AG08395 (cell line): ENCODE measurements at regions not wholly inside any gene's neighbourhood (a gene's known extent, or its start where the extent isn't known, plus 50 kb on each side); places are given as distances from the start of the nearest gene placed in this dataset.
A peak's percentile ranks its signal among the peaks of the same experiment; 100 is the strongest.
"Not testable (repeated sequence)": the region's sequence is repeated elsewhere in the genome, so short reads cannot be mapped to it uniquely, and the experiment has no call there.

Source experiments
- DNase-seq: peaks from one replicate; pipeline ENCODE4 v3.0.0; 2012; ENCODE audit warnings: mixed read lengths, low spot score

DNA sequence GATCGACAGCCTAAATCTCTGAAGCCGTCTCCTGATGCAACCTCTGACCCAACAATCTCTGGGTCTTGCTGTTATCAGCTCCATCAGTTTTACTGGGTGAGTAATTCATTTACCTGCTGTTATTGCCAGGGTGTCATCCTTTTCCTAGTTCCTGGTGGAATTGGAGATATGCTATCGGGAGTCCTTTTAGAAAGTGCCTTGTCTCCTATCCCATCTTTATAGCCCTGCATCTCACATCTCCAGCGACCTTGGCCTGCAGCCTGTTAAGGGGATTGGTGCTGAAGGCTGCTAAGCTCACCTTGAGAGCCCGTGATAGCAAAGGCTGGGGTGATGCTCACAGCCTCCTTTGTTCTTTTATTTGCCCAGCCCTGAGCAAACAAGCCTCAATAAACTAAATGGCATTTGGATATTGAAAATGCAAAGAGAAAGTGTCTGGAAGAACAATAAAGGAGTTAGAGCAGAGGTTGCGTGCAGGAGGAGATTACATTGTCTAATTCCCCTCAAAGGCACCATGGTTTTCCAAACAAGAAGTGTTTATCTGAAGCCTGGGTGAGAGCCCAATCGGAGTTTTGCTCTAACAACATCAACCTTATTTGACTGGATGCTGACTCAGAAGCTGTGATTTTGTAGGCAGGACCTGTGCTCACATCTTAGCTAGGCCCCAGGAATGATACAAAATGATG lies 101.8 kb downstream of the RPLP1 start:
- DNase-seq: no peak

DNA sequence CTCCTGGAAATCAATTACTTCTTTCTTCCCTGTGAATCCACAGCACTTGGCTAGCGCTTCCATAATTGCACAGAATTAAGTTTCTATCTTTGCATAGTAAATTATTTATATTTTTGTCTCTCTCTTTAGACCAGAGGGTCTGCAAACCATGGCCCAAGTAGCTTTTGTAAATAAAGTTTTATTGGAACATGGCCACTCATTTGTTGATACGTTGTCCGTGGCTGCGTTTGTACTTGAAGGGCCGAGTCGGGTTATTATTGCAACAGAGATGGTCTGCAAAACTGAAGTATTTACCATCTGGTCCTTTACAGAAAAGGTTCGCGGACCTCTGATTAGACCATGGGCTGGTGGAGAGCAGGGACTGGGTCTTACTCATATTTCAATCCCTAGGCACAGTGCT lies 102.5 kb downstream of the RPLP1 start:
- no peak for DNase-seq

DNA sequence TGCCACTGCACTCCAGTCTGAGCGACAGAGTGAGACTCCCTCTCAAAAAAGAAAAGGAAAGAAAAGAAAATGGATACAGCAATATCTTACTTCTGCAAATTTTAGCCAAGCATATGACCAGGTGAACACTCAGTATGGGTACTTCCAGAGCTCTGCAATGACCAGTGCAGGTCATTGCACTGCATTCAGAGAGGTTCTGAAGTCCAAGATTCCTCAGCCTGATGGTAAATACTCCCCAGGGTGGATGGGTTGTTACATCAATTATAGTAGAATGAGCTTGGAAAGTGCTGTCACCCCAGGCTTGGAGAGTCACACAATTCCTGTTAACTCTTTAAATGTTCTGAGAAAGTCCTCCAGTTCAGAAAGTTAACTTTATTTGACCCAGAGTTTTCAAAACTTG lies 103.7 kb downstream of the RPLP1 start:
- DNase-seq: peak; percentile 14

DNA sequence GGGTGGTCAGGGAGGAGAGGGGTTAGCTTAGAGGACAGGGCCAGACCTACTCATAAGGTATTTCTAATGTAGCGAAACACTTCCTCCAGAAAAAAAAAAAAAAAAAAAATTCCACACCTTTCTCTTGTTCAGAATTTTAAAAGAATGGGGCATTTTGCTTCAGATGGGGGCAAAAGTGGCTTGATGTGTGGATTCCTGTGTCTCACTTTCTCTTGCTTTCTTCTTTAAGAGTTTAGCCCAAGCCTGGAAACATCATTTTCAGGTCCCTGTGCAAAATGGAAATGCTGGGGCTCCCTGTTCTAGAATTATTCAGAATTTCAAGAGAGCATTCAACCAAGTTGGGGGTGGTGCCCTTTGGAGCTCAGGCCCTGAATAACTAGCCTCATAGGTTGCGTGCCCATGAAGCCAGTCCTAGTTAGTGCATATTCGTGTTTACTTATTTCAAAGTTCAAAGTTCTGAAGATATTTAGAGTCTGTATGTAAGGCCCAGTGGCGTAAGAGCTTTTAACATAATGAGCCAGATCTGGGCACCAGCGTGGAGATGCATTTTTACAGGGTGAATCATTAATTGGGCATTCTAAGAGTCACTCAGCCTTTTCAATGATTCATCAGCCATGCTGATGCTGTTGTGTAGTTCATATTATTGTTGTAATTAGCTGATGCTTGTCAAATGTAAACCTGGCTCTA lies 104.5 kb downstream of the RPLP1 start:
- peak; percentile 93 for DNase-seq

DNA sequence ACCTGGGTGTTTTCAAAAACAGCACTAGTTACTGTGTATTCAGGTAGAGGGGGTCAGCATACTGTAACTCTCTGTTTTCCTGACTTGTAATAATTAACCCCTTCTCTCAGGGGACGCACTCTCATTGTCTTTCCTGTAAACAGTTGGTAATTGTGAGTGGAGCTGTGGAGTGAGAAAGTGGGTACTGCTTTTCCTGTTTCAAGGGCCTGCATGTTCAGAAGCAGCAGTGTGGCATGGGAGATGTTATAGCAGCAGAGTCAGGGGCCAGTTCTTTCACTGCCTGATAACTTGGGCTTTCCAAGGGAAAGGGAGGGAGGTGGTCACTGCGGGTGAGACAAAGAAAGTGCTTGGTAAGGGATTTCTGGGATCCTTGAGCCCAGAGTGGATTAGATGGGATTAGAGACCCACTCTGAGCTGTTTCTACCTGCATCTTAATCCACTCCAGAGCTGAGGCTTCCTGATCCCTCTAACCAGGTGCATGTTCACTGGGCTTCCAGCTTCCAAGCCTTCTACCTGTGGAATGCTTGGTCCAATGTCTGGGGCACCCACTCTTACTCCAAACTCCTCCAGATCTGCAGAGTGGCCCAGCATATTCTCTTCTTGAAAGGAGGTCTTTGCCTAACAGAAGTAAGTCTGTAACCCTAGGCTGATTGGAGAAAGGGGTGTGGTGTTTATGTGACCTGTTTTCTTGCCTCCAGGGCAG lies 105.2 kb downstream of the RPLP1 start:
- no peak for DNase-seq

DNA sequence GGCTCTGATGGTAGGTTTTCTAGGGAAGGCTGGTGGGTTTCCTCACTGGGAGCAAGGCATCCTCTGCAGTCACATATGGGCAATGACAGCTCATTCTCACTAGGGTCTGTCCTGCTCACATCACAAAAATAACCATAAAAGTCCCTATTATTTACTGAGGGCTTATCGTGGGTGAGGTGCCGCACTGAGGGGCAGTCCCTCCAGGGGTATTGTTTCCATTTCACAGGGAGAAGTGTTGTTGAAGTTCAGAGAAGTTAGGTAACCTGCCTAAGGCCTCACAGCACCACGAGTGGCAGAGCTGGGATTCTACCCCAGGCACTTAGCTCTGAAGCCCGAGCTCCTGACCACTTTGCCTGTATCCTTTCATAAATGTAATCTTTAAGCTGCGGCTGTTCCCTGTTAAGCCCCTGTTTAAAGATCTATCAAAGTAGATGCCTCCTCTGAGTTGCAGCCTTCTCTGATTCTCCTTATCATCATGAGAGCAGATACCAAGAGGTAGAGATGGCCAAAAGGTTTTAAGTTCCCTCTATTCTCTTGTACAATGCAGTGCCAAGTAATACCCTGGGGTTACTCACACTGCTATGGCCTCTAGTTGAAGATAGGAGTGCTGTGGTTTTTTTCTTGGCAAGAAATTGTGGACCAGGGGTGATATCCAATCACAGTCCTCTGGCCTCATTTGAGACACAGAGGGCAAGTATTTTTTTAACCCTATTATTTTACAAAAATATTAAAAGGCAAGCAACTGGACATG lies 107.0 kb downstream of the RPLP1 start:
- peak; percentile 56 for DNase-seq

DNA sequence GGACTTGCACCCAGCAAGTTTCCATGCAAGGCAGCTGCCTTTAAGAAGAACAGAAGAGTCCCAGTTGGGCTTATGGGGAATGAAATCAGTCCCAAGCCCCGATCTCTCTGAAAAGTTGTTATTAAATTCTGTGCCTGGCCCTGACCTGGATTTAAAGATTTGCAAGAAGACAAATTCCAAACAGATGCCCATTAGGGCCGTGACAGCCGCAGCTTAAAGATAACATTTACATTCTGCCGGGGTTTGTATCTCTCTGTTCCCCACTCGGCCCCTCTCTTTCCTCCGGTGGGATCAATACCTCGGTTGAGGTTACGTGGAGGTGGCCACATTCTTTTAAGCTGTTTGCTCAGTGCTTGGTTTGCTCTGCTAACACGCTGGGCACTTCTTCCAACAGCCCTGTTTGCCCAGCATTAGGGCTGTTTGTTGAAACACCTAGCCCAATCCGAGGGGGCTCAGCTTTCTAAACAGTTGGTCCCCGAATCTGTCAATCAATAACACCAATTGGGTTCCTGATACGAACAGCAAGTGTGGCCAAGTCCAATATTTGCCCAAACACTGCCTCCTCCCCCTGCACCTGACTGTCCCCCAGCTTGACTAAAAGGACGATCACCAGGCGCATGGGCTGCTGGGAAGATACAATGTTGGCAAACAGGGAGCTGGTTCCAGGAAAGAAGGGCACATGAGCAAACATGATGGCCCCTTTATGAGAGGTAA lies 108.6 kb downstream of the RPLP1 start:
- no peak for DNase-seq

DNA sequence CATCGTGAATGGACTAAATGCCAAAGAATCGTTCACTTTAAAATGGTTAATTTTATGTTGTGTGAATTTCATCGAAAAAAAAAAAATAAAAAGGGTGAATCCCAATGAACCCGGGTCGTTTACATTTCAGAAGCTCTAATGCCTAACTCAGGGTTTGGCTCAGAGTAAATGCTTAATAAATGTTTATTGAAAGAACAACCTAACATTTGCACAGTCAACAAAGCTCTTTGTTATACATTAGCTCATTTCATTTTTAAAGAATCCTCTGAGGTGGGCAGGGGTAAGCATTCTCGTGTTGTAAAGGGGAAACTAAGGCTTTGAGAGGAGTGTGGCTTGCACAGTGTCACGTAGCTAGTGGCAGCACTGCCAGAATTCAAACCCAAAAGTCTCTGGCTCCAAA lies 109.5 kb downstream of the RPLP1 start:
- no peak for DNase-seq

DNA sequence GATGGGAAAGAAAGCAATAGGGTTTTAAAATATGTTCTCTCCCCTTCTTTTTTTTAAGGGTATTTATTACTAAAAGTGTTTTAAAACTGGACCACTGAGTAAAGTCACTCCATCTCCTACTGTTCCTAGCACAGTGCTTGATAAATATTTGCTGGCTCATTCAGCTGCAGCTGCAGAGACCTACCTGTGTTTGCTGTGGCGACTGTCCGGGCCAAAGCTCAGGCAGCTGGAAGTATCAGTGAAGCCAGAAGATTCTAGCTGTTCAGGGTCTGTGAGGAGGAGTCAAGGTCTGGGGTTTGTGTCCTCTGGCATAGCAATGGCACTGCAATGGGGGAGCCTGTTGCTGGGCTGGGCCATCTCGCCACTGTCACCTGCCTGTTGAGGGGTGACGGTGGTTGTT lies 109.9 kb downstream of the RPLP1 start:
- no peak for DNase-seq

DNA sequence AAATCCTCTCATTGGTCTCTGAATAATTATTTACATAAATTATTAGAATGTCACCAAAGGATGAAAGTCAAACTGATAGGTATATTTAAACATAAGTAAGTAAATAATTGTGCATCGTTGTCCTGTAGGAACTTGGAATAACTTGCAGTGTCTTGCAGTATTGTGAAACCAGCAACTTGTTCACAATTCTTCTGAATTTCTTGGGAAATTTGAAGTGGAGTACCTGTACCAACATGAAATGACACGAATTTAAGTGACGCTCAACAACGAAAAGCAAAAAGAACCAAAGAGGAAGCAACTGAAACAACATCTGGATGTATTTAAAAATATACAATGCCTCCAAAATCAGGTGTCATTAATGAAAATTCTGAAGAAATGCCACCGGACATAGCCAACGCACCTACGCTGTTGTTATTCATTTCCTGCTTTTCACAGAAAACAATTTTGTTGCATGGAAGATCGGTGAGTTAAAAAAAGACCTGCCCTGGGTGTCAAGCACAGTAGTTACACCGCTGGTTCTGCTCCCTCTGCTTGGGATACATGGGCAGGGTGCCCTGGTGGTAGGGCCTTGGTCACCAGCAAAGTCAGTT lies 112.5 kb downstream of the RPLP1 start:
- no peak for DNase-seq

DNA sequence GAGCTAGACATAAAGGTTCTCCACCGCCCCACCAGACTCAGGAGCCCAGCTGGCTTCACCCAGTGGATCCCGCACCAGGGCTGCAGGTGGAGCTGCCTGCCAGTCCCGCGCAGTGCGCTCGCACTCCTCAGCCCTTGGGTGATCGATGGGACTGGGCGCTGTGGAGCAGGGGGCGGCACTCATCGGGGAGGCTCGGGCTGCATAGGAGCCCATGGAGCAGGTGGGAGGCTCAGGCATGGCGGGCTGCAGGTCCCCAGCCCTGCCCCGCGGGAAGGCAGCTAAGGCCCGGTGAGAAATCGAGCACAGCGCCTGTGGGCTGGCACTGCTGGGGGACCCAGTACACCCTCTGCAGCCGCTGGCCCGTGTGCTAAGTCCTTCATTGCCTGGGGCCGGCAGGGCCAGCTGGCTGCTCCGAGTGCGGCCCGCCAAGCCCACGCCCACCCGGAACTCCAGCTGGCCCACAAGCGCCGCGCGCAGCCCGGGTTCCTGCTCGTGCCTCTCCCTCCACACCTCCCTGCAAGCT lies 114.7 kb downstream of the RPLP1 start:
- not testable (repeated sequence) for DNase-seq

DNA sequence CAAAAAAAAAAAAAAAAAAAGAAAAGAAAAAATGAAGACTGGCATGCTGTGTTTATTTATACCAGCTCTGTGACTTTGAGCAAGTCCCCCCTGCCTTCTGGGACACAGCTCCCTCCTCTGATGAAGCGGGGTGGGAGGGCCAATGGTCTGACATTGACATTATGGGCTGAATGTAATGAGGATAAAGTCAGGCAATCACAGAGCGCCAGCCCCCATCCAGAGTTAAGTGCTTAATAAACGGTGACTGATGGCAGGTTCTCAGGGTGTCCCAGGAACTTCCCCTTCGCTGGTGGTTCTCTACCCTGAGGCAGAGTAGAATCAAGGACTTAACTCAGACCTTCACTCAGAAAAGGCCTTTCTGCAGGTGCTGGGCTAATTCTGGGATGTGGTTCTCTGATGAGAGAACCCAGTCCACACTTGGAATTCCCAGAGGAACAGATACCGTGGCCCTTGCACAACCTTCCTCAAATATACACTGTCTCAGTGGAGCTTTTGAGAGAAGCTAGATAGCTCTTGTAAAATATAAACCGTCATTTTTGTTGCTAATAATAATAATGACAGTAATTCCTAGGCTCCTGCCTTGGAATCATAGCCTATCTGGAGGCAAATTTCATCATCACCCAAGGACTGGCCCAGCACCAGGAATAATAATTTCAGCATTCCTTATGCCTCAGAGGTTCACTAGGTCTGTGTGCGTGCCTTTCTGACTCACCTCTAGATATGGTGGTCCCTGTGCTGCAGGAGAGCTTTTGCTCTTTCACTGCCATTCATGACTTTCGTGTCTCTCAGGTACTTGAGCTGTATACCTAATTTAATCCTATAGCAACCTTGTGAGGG lies 115.8 kb downstream of the RPLP1 start:
- DNase-seq: peak; percentile 58

DNA sequence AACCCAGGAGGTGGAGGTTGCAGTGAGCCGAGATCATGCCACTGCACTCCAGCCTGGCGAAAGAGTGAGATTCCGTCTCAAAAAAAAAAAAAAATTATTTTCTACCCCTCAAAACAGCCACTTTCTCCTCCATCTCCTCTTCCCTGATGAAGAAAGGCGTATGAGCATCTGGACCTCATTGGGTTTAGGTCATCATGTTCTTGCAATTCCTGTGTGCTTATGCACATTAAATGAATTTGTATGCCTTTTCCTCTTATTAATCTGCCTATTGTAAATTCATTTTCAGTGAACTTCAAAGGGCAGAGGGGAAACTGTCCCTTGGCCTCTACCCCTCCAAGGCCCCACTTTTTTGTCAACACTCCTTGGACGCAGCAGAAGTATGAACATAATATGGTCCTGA lies 117.8 kb downstream of the RPLP1 start:
- DNase-seq: no peak

DNA sequence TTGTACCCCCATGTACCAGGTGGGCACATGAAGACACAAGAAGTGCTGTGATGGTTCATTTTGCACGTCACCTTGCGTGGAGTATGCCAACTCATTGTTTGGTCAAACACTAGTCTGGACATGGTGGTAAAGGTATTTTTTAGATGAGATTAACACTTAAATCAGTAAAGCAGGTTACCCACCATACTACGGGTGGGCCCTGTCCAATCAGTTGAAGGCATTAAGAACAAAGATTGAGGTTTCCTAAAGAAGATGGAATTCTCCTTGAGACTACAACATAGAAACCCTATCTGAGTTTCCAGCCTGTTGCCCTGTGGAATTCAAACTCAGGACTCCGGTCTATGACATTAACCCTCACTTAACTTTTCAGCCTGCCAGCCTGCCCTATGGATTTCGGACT lies 118.4 kb downstream of the RPLP1 start:
- DNase-seq: no peak

DNA sequence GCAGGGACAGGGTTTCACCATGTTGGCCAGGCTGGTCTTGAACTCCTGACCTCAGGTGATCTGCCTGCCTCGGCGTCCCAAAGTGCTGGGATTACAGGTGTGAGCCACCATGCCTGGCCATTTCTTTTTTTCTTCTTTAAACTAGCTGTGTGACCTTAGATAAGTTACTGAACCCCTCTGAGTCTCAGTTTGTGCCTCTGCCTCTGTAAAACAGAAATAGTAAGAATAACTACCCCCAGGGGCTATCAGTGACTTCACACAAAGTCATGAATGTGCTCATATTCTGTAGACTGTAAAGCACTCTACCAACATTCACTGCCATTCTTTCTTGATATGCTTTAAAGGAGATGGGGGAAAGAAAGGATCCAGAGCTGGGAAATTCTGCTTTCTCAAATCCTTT lies 120.7 kb downstream of the RPLP1 start:
- not testable (repeated sequence) for DNase-seq

DNA sequence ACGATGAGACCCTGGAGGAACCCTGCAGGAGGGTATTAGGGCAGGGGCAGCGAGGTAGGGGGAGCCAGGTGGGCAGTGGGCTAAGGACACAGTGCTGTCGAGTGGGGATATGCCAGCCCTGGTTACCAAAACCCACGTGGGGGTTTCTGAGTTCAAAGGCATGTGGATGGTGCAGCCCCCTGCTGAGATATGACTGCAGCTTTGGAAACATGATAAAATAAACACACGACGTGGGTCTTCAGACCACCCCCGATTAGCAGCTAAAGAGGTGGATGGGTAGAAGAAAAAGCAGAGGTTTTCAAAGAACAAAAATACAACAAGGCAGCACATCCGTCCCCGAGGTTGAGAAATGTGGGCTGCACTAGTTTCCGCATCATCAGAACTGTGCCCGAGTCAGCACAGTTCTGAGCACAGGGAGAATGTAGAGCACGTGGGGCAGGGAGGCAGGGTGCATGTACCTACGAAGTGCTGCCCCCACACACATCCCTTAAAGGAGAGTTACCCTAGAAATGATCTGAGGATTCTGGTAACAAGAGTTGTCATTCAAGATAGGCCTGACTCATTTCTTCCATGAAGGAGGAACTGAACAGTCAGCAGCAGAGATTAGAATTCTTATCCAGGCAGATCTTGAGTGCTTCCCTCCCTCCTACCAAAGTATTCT lies 121.3 kb downstream of the RPLP1 start:
- DNase-seq: no peak

DNA sequence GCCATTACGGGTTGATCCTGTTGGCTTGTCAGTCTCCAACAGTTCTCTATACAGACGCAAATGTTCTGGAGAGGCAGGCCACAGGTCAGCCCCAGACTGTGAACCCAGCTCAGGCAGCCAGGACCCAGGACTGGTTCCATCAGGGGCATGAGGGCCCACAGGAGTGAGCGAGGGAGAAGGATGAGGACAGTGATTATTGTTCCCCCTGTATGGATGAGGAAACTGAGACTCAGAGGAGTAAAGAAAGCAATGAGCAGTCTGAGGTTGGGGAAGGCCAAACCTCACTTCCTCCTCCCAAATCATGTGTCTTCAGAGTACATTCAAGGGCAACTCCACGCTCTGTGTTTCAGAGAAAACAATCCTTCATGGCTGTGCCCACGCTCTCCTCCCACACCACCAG lies 121.9 kb downstream of the RPLP1 start:
- no peak for DNase-seq

DNA sequence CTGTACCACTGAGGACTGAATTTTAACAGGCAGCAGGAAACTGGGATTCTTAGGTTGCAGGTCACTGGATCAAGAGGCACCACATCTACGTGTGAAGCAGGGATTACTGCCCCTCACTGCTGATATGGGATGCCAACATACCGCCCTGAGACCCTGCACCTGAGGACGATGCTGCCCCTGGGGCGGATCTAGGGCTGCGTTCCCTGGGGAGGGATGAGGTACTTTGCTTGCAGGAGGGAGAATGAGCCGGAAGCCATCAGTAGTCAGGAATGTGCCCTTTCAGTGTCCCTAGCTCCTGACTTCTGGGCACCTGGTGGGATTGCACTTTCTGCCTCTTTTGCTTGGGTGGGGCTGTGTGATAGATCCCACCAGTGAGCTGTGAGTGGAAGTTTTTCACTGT lies 122.8 kb downstream of the RPLP1 start:
- no peak for DNase-seq

DNA sequence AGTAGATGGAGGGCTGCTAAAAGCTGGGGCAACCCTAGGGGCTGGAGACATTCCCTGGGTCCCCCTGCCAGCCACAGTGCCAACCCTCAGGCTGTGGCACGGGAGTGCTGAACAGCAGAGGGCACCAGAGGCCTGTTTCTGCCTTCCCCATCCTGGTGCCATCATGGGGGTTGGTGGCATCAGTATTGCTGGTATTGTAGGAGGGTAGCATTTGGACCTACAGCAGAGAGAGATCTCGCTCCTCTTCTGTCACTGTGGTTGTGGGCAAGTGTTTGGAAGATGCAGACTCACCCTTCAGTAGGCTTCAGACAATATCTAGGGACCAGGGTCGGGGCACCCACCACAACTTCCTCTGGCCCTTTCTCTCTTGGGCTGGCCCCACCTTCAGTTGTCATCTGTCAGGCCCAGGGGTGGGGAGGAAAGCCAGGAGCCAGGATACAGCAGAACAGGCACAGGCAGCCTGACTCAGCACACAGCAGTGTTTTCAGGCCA lies 123.5 kb downstream of the RPLP1 start:
- peak; percentile 68 for DNase-seq

DNA sequence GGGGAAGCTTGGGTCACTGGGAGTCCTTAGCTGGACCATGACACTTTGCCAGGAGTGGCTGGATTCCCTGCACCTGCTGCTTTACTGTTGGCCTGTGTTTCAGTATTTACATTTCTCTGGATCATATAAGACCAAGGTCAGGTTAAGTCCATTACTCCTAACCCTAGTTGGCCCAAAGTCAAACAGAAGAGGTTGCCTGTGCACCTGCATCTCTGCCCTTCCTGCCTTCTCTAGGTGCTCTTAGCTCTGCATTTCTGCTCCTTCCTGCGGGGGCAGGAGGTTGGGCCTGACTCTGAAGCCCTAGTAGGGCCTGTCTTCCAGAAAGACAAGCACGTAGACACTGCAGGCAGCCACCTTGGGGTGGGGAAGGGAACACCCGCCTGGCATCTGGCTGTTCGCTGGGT lies 124.3 kb downstream of the RPLP1 start:
- DNase-seq: no peak
